H1 (cell line): ENCODE measurements at regions not wholly inside any gene's neighbourhood (a gene's known extent, or its start where the extent isn't known, plus 50 kb on each side); places are given as distances from the start of the nearest gene placed in this dataset.
A peak's percentile ranks its signal among the peaks of the same experiment; 100 is the strongest.

Experiments
- CTCF ChIA-PET: fragments of 300-600 bp; sonication (Branson Sonifier 250); formaldehyde crosslinking; loops from one replicate; lab custom pipeline; 2021; ENCODE audit not compliant: partially characterized antibody; lab: Charles Lee
- POLR2A ChIA-PET: fragments of 300-600 bp; sonication (Branson Sonifier 250); formaldehyde crosslinking; loops from one replicate; lab custom pipeline; 2021; ENCODE audit warnings: inconsistent platforms; ENCODE audit not compliant: partially characterized antibody; lab: Charles Lee
- DNase-seq, 2 experiments: peaks; one replicate each; pipeline versions ENCODE4 v3.0.0 to v3.0.0-alpha.2; 2010 to 2022; ENCODE audit warnings: low spot score in 2 of 2, low read depth in 1 of 2, mixed read lengths in 1 of 2
- FAIRE-seq: peaks from 2 replicates; lab custom pipeline; 2011; peaks lifted over from hg19 to GRCh38; lab: Jason Lieb, UNC
- H2AFZ ChIP-seq: 2 replicates; pipeline ENCODE4 v1.8.1; 2012; ENCODE audit warnings: low read length, inconsistent platforms
- H2AK5ac ChIP-seq: 2 replicates; pipeline ENCODE4 v1.6.1; 2013; ENCODE audit warnings: low read depth, low read length
- H2BK120ac ChIP-seq: replicated peaks from 2 replicates; pipeline ENCODE3; 2013; ENCODE audit warnings: low read depth, low read length, inconsistent platforms
- H2BK12ac ChIP-seq: 2 replicates; pipeline ENCODE4 v1.6.1; 2013; ENCODE audit warnings: low read depth, low read length
- H2BK15ac ChIP-seq: 2 replicates; pipeline ENCODE4 v1.6.1; 2013; ENCODE audit warnings: low read length
- H2BK20ac ChIP-seq: 2 replicates; pipeline ENCODE4 v1.6.1; 2013; ENCODE audit warnings: low read length
- H2BK5ac ChIP-seq: 2 replicates; pipeline ENCODE4 v1.6.1; 2013; ENCODE audit warnings: low read depth, low read length
- H3K14ac ChIP-seq: 2 replicates; pipeline ENCODE4 v1.6.1; 2013; ENCODE audit warnings: inconsistent platforms; ENCODE audit not compliant: insufficient read length
- H3K18ac ChIP-seq: 2 replicates; pipeline ENCODE4 v1.6.1; 2013; ENCODE audit warnings: low read length; ENCODE audit errors: extremely low read depth
- H3K23ac ChIP-seq: 2 replicates; pipeline ENCODE4 v1.6.1; 2013; ENCODE audit warnings: inconsistent platforms; ENCODE audit not compliant: insufficient read length
- H3K23me2 ChIP-seq: 2 replicates; pipeline ENCODE4 v1.6.1; 2013; ENCODE audit warnings: low read depth, low read length
- H3K27ac ChIP-seq: 2 replicates; pipeline ENCODE4 v1.6.1; 2011; ENCODE audit warnings: low read depth, low read length, inconsistent platforms
- H3K27me3 ChIP-seq, 4 experiments: replicated peaks in 1 of 4; 1 replicate in 1 of 4; 2 replicates in 3 of 4; pipeline versions ENCODE4 v1.6.1 to v1.8.1; 2011 to 2013; ENCODE audit warnings: low read length in 3 of 4, mild to moderate bottlenecking in 3 of 4, inconsistent platforms in 2 of 4, mixed read lengths in 2 of 4, moderate library complexity in 1 of 4; ENCODE audit not compliant: control insufficient read depth in 3 of 4, insufficient read depth in 3 of 4; ENCODE audit errors: extremely low read depth in 1 of 4
- H3K36me3 ChIP-seq, 4 experiments: 2 replicates each; pipeline versions ENCODE4 v1.6.1 to v1.8.1; 2011 to 2013; ENCODE audit warnings: mild to moderate bottlenecking in 4 of 4, low read length in 3 of 4, moderate library complexity in 2 of 4, control low read depth in 1 of 4, inconsistent platforms in 1 of 4; ENCODE audit not compliant: insufficient read depth in 4 of 4, control insufficient read depth in 2 of 4
- H3K4ac ChIP-seq: replicated peaks from 2 replicates; pipeline ENCODE3; 2013; ENCODE audit warnings: low read length, low read depth, mixed read lengths, inconsistent platforms; ENCODE audit not compliant: insufficient read length
- H3K4me1 ChIP-seq, 4 experiments: replicated peaks in 1 of 4; 1 replicate in 1 of 4; 2 replicates in 3 of 4; pipeline versions ENCODE4 v1.6.1 to v1.8.1; 2011 to 2013; ENCODE audit warnings: low read length in 3 of 4, inconsistent platforms in 2 of 4, mixed read lengths in 1 of 4; ENCODE audit not compliant: insufficient read depth in 4 of 4, control insufficient read depth in 3 of 4
- H3K4me2 ChIP-seq, 2 experiments: 2 replicates each; pipeline versions ENCODE4 v1.6.1 to v1.8.1; 2011 to 2013; ENCODE audit warnings: low read depth in 2 of 2, low read length in 2 of 2, control low read depth in 1 of 2, inconsistent platforms in 1 of 2, mild to moderate bottlenecking in 1 of 2; ENCODE audit not compliant: insufficient read depth in 1 of 2
- H3K4me3 ChIP-seq, 4 experiments: fragments of 200-600, 300-600 bp in 1 of 4; sonication (generic), shearing (Covaris generic), sonication (Bioruptor Twin) in 1 of 4; 2 replicates each; pipeline versions ENCODE4 v1.5.1 to v1.8.1; 2011 to 2016; ENCODE audit warnings: low read length in 4 of 4, low read depth in 3 of 4, control low read depth in 2 of 4, inconsistent platforms in 2 of 4, mild to moderate bottlenecking in 2 of 4, mixed read lengths in 1 of 4, moderate library complexity in 1 of 4; ENCODE audit not compliant: insufficient read depth in 2 of 4; ENCODE audit errors: extremely low read depth in 1 of 4
- H3K56ac ChIP-seq: replicated peaks from 2 replicates; pipeline ENCODE3; 2013; ENCODE audit warnings: low read depth, mild to moderate bottlenecking, mixed read lengths, low read length, inconsistent platforms; ENCODE audit not compliant: insufficient read length
- H3K79me1 ChIP-seq: 2 replicates; pipeline ENCODE4 v1.6.1; 2013; ENCODE audit warnings: low read depth, low read length, control low read depth
- H3K79me2 ChIP-seq, 2 experiments: 2 replicates each; pipeline versions ENCODE4 v1.6.1 to v1.8.1; 2012 to 2013; ENCODE audit warnings: low read length in 2 of 2, mild to moderate bottlenecking in 2 of 2, inconsistent platforms in 1 of 2; ENCODE audit not compliant: insufficient read depth in 2 of 2, control insufficient read depth in 1 of 2
- H3K9ac ChIP-seq, 4 experiments: replicated peaks in 1 of 4; 1 replicate in 1 of 4; 2 replicates in 3 of 4; pipeline versions ENCODE4 v1.6.1 to v1.8.1; 2011 to 2013; ENCODE audit warnings: low read depth in 3 of 4, low read length in 3 of 4, control low read depth in 2 of 4, mild to moderate bottlenecking in 2 of 4, moderate library complexity in 2 of 4, inconsistent platforms in 1 of 4; ENCODE audit errors: extremely low read depth in 1 of 4
- H3K9me3 ChIP-seq, 2 experiments: 2 replicates each; pipeline versions ENCODE4 v1.6.1 to v1.8.1; 2012 to 2013; ENCODE audit warnings: mild to moderate bottlenecking in 2 of 2, moderate library complexity in 2 of 2, control low read depth in 1 of 2, inconsistent platforms in 1 of 2, low read depth in 1 of 2, low read length in 1 of 2, mixed read lengths in 1 of 2; ENCODE audit not compliant: insufficient read depth in 2 of 2
- H4K20me1 ChIP-seq, 2 experiments: replicated peaks in 1 of 2; 2 replicates each; pipeline versions ENCODE3 to v1.8.1; 2011 to 2013; ENCODE audit warnings: inconsistent platforms in 2 of 2, low read length in 2 of 2, mild to moderate bottlenecking in 1 of 2; ENCODE audit not compliant: insufficient read depth in 2 of 2, control insufficient read depth in 1 of 2
- H4K5ac ChIP-seq: 2 replicates; pipeline ENCODE4 v1.6.1; 2013; ENCODE audit warnings: low read length, low read depth, mixed read lengths, inconsistent platforms; ENCODE audit not compliant: insufficient read length
- H4K8ac ChIP-seq: 2 replicates; pipeline ENCODE4 v1.8.0; 2013; ENCODE audit warnings: mild to moderate bottlenecking, moderate library complexity, low read length, inconsistent platforms; ENCODE audit not compliant: insufficient read depth; ENCODE audit errors: extremely low read depth
- H4K91ac ChIP-seq: replicated peaks from 2 replicates; pipeline ENCODE3; 2013; ENCODE audit warnings: low read length, mixed read lengths, inconsistent platforms; ENCODE audit not compliant: insufficient read length
- BCL11A ChIP-seq, 2 experiments: IDR thresholded peaks; one replicate each; pipeline ENCODE4 v1.6.1; 2011; ENCODE audit warnings: low read depth in 2 of 2, low read length in 2 of 2, mild to moderate bottlenecking in 2 of 2
- CTBP2 ChIP-seq: IDR thresholded peaks from 2 replicates; pipeline ENCODE4 v1.7.0; 2011; ENCODE audit warnings: borderline replicate concordance, mild to moderate bottlenecking, moderate library complexity, mixed read lengths, low read length; ENCODE audit not compliant: insufficient read depth, insufficient read length
- EZH2 ChIP-seq: fragments of 200-600 bp; sonication (generic); IDR thresholded peaks from 2 replicates; pipeline ENCODE4 v1.7.1; 2012; ENCODE audit warnings: low read depth, mild to moderate bottlenecking, moderate library complexity, low read length, inconsistent platforms; ENCODE audit not compliant: severe bottlenecking
- GABPA ChIP-seq: IDR thresholded peaks from 2 replicates; pipeline ENCODE4 v1.6.1; 2011; ENCODE audit warnings: mild to moderate bottlenecking, low read length, moderate library complexity, borderline replicate concordance; ENCODE audit not compliant: insufficient read depth
- JUND ChIP-seq: IDR thresholded peaks from 2 replicates; pipeline ENCODE4 v1.6.1; 2011; ENCODE audit warnings: mild to moderate bottlenecking, improper control_type of control experiment, low read length
- NANOG ChIP-seq: IDR thresholded peaks from 2 replicates; pipeline ENCODE4 v1.6.1; 2011; ENCODE audit warnings: low read length, low read depth, mild to moderate bottlenecking, inconsistent platforms; ENCODE audit not compliant: insufficient read depth, poor library complexity, severe bottlenecking
- PHF8 ChIP-seq: fragments of 200-600 bp; sonication (generic); conservative IDR thresholded peaks from 2 replicates; pipeline ENCODE4 v1.7.1; 2012; ENCODE audit warnings: low read depth, mild to moderate bottlenecking, inconsistent platforms, low read length, moderate library complexity
- POU5F1 ChIP-seq: IDR thresholded peaks from 2 replicates; pipeline ENCODE4 v1.6.1; 2011; ENCODE audit warnings: low read depth, mild to moderate bottlenecking, low read length, moderate library complexity
- SIX5 ChIP-seq: IDR thresholded peaks from 2 replicates; pipeline ENCODE4 v1.6.1; 2011; ENCODE audit warnings: mild to moderate bottlenecking, low read depth, low read length
- ZNF274 ChIP-seq: IDR thresholded peaks from 2 replicates; pipeline ENCODE4 v1.7.0; 2012; ENCODE audit warnings: low read length, borderline replicate concordance; ENCODE audit errors: extremely low read depth
- WGBS, 2 experiments: shearing (Covaris generic) in 1 of 2; methylation state at CpG; one replicate each; pipeline versions ENCODE4 v1.1.6 to v1.1.7; 2013 to 2015; ENCODE audit warnings: low lambda C conversion rate in 2 of 2, mixed read lengths in 2 of 2, inconsistent platforms in 1 of 2, low coverage in 1 of 2, missing lambda C conversion rate in 1 of 2; ENCODE audit not compliant: insufficient replicate concordance in 2 of 2, insufficient coverage in 1 of 2, insufficient read length in 1 of 2; ENCODE audit errors: extremely low coverage in 1 of 2, missing lambda C conversion rate in 1 of 2; 5-methylcytosine and 5-hydroxymethylcytosine counted together

DNA sequence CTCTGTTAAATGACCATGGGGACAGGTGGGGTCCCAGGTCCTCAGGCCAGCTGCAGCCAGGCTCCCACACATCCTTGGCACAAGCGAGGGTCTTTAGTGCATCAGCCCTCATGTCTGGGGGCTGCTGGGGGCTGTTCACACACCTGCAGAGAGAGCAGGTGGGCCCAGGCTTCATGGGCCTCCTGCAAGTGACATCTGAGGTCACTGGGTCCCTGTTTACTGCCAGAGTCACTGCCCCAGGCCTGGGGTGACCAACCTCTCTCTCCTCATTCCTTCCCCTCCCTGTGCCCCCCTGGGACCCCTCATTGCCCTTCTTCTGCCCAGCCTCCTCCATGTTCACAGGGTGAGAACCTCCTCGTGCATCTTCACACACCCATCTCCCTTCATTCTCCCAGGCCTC, 92.4 kb downstream of the RTL6 start:
- H3K23me2 ChIP-seq, result no peaks in the 10 kb centered on the region
- no peak overlapping the region for H4K8ac ChIP-seq
- no peak overlapping the region for H3K27ac ChIP-seq
- H3K4ac ChIP-seq, result no peak overlapping the region
- H2BK5ac ChIP-seq, result peak overlapping the region; percentile 44; the same call in 1 of the 2 replicates
- H3K4me1 ChIP-seq, result peaks cover 6 to 10% (median 10%) of the 10 kb centered on the region in 4 experiments
- 0 out of 2 replicates have a peak overlapping the region, but pooled peaks have one; percentile 3 for H2AK5ac ChIP-seq
- H2BK20ac ChIP-seq, result no peak overlapping the region
- no peaks in the 10 kb centered on the region for H3K79me2 ChIP-seq
- no peak overlapping the region for H3K18ac ChIP-seq
- H2BK120ac ChIP-seq, result no peak overlapping the region
- peak overlapping the region; percentile 6; the same call in 1 of the 2 replicates for H2BK12ac ChIP-seq
- H3K36me3 ChIP-seq, result no peaks in the 10 kb centered on the region
- POLR2A ChIA-PET, result no interaction called here
- H4K5ac ChIP-seq, result no peak overlapping the region
- no peak overlapping the region for H3K4me2 ChIP-seq
- H2AFZ ChIP-seq, result no peak overlapping the region
- no peaks in the 10 kb centered on the region; a peak in 1 of 4 replicates for H3K9me3 ChIP-seq
- peak overlapping the region; percentile 42 for H3K23ac ChIP-seq
- H3K56ac ChIP-seq, result no peak overlapping the region
- H4K91ac ChIP-seq, result peak overlapping the region; percentile 20
- no peak overlapping the region for H3K4me3 ChIP-seq
- CTCF ChIA-PET, result interaction anchor here (1.0 to 1.9 kb wide), 3 partner anchors 32 to 221 kb away, joined by 4 to 6 read pairs (median 4); no protein-coding TSS in a partner anchor
- H3K79me1 ChIP-seq, result no peaks in the 10 kb centered on the region; the same call in 1 of the 2 replicates
- no peak overlapping the region for H3K9ac ChIP-seq
- peaks cover 0 to 2% of the 10 kb centered on the region in 2 experiments for H4K20me1 ChIP-seq
- DNase-seq, result no peak
- H2BK15ac ChIP-seq, result no peak overlapping the region
- TF ChIP-seq SIX5 (no peak), JUND (no peak), CTBP2 (no peak), GABPA (no peak), PHF8 (no peak), ZNF274 (no peak), NANOG (no peak), EZH2 (no peak), BCL11A (IDR thresholded peaks at IDR 0.05; ENCODE audit: low read depth in 2 of 2, low read length in 2 of 2) (no peak), POU5F1 (no peak)
- FAIRE-seq, result no peak
- no peak overlapping the region for H3K14ac ChIP-seq
- H3K27me3 ChIP-seq, result no peaks in the 10 kb centered on the region; a peak in 1 of 7 replicates
- 67% methylated on average over 1 of the region's 2 CpGs; no CpG with 5 or more reads in 1 of the 2 experiments for WGBS, 2 experiments
